PFSK-1 (cell line): ENCODE measurements at regions not wholly inside any gene's neighbourhood (a gene's known extent, or its start where the extent isn't known, plus 50 kb on each side); places are given as distances from the start of the nearest gene placed in this dataset.

Source experiments
- FOXP2 ChIP-seq: optimal IDR thresholded peaks from 2 replicates; pipeline ENCODE3; 2011; ENCODE audit warnings: borderline replicate concordance, control low read depth, inconsistent platforms; ENCODE audit not compliant: insufficient read depth; ENCODE audit errors: extremely low read length, extremely low read depth
- POLR2AphosphoS5 ChIP-seq: IDR thresholded peaks from 2 replicates; pipeline ENCODE4 v1.6.1; 2012; ENCODE audit warnings: low read depth, mild to moderate bottlenecking, control low read depth, low read length, moderate library complexity
- SIN3A ChIP-seq: IDR thresholded peaks from 2 replicates; pipeline ENCODE4 v1.6.1; 2012; ENCODE audit warnings: mild to moderate bottlenecking, low read length, moderate library complexity, borderline replicate concordance; ENCODE audit not compliant: insufficient read depth
- TAF1 ChIP-seq: IDR thresholded peaks from 2 replicates; pipeline ENCODE4 v1.6.1; 2012; ENCODE audit warnings: low read length, control low read depth, borderline replicate concordance; ENCODE audit not compliant: insufficient read depth
- TF ChIP-seq, protein P1 (sequence below), 2 experiments: IDR thresholded peaks; 2 replicates each; pipeline versions ENCODE4 v1.6.1 to v1.8.0; 2011 to 2012; ENCODE audit warnings: low read depth in 2 of 2, low read length in 2 of 2, control low read depth in 1 of 2, inconsistent platforms in 1 of 2, mild to moderate bottlenecking in 1 of 2, moderate library complexity in 1 of 2; ENCODE audit not compliant: insufficient read depth in 1 of 2

DNA sequence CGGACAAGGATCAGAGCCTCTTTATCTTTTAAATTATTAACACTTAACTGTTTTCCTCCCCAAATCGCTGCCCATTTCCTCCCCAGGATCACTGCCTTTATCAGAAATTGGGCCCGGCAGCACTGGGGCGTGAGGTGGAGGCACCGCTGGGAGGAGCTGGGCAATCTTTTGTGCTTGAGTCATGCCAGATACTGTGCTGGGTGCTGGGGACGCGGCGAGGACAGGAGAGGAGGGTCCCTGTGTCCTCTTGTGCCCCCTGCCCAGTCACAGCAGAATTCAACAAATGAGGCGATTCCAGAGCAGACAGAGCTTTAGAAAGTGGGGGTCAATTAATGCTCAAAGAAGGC, 347.8 kb downstream of the ZNF536 start:
- no peak for TF ChIP-seq TAF1
- TF ChIP-seq, protein P1, sequence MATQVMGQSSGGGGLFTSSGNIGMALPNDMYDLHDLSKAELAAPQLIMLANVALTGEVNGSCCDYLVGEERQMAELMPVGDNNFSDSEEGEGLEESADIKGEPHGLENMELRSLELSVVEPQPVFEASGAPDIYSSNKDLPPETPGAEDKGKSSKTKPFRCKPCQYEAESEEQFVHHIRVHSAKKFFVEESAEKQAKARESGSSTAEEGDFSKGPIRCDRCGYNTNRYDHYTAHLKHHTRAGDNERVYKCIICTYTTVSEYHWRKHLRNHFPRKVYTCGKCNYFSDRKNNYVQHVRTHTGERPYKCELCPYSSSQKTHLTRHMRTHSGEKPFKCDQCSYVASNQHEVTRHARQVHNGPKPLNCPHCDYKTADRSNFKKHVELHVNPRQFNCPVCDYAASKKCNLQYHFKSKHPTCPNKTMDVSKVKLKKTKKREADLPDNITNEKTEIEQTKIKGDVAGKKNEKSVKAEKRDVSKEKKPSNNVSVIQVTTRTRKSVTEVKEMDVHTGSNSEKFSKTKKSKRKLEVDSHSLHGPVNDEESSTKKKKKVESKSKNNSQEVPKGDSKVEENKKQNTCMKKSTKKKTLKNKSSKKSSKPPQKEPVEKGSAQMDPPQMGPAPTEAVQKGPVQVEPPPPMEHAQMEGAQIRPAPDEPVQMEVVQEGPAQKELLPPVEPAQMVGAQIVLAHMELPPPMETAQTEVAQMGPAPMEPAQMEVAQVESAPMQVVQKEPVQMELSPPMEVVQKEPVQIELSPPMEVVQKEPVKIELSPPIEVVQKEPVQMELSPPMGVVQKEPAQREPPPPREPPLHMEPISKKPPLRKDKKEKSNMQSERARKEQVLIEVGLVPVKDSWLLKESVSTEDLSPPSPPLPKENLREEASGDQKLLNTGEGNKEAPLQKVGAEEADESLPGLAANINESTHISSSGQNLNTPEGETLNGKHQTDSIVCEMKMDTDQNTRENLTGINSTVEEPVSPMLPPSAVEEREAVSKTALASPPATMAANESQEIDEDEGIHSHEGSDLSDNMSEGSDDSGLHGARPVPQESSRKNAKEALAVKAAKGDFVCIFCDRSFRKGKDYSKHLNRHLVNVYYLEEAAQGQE (IDR thresholded peaks at IDR 0.05; ENCODE audit: insufficient read depth in 1 of 2, low read depth in 2 of 2, low read length in 2 of 2) = no peak

DNA sequence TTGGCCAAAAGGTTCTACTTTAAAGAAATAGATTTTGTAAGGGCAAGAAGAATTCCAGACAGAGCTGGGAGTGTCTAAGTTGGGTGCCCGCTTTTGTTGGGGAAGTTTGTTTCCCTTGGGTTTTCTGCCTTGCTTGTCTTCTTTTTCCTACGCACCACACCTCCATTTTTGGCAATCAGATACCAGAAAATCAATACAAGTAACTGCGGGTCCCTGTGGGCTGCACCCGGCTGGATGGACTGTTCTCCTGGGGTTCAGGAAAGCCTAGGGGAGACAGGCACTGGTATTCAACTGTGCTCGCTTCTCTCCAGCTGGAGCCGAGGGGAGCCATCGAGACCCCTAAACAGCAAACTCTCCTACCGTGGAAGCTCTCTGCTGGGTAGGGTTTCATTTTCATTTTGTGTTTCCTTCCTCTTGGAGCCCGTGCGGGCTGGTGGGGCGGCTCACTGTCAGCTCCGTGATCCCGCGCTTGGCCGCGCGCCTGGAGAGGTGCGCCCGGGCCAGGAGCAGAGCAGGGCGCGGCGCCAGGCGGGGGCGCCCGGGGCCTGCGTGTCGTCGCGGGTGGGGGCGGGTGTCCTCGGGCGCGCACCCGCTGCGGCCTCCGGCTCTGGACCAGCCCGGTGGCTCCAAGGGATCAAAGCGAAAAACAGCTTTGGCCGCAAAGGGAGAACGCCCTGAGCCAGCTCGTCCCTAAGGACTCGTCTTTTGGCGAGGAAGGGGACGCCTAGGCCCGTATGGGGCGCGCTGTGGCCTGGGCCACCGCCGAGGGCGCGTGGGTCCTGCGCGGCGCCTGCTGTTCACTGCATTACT, 347.2 kb downstream of the ZNF536 start:
- TF ChIP-seq FOXP2 = no peak
- TF ChIP-seq TAF1 = no peak
- no peak for TF ChIP-seq SIN3A
- TF ChIP-seq POLR2AphosphoS5 = no peak
- TF ChIP-seq, protein P1 (IDR thresholded peaks at IDR 0.05; ENCODE audit: insufficient read depth in 1 of 2, low read depth in 2 of 2, low read length in 2 of 2) = no peak

DNA sequence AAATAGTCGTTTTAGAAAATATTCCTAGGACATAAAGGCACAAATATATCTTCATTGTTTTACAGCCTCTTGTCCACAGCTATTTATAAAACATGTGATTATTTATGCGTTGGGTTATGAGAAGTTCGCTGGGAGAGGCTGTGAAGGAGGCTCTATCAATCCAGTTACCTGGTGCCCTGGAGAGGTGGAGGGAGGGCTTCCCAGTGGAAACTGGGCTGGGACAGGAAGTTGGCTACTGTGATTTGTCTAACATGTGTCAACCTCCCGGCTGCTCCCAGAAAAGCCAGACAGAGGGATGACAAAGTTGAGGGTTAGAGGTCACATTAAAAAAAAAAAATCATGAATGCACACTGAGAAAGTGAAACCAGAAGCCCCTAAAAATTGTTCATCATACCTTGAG, 346.5 kb downstream of the ZNF536 start:
- TF ChIP-seq SIN3A (no peak), FOXP2 (no peak), POLR2AphosphoS5 (no peak), TAF1 (no peak)
- TF ChIP-seq, protein P1 (IDR thresholded peaks at IDR 0.05; ENCODE audit: insufficient read depth in 1 of 2, low read depth in 2 of 2, low read length in 2 of 2) = no peak

DNA sequence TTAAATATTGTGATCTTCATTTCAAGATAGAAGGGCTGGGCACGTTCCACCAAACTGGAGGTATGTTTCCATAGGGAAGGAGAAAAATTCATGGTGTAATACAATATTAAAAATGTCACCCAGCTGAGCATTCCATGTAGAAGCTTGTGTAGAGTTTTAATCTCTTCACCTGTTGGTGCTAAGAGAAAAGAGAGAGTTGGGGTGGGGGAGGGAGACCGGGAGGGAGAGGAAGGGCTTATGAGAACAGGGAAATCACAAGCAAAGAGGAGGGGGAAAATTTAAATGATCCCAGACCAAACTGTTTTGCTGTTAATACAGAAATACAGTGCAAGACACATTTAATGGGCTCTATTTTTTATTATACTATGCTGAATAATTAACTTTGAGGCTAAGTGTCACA, 345.8 kb downstream of the ZNF536 start:
- TF ChIP-seq, protein P1 (IDR thresholded peaks at IDR 0.05; ENCODE audit: insufficient read depth in 1 of 2, low read depth in 2 of 2, low read length in 2 of 2) = no peak
- no peak for TF ChIP-seq POLR2AphosphoS5
- TF ChIP-seq FOXP2 = no peak
- TF ChIP-seq SIN3A = no peak
- no peak for TF ChIP-seq TAF1

DNA sequence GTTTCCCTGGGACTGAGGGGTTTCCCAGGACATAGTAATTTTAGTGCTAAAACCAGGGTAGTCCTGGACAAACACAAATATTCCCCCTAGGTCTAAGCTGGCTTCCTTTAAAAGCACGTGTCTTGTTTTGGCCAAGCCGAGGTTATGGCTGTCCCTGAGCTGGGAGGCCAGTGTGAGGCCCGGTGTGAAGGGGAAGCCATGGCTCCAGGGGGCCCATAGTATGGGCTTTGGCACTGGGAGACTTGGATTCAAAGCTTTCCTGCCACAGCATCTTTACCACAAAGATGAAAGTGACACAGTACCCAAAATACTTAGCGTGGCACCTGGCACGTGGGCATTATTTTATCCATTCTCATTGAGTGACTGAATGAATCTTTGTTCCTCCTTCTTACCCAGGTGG, 345.2 kb downstream of the ZNF536 start:
- TF ChIP-seq POLR2AphosphoS5 = no peak
- TF ChIP-seq FOXP2 = no peak
- TF ChIP-seq SIN3A = no peak
- TF ChIP-seq TAF1 = no peak
